Esophagus muscularis mucosa (tissue), 4 donors: ENCODE measurements at regions not wholly inside any gene's neighbourhood (a gene's known extent, or its start where the extent isn't known, plus 50 kb on each side); places are given as distances from the start of the nearest gene placed in this dataset.

Source experiments
- DNase-seq: peaks from one replicate; pipeline ENCODE4 v3.0.0-alpha.2; 2017; ENCODE audit errors: extremely low spot score
- H3K27ac ChIP-seq, 4 donors: fragments of 200-600 bp; sonication (generic); replicated peaks in 1 of 4; 1 replicate in 3 of 4; 2 replicates in 1 of 4; pipeline ENCODE4 v1.5.1; 2016 to 2019; ENCODE audit warnings: mild to moderate bottlenecking in 1 of 4
- H3K27me3 ChIP-seq, 4 donors: fragments of 200-600 bp; sonication (generic); one replicate each; pipeline versions ENCODE4 v1.5.1 to v1.6.0; 2016 to 2019
- H3K36me3 ChIP-seq, 4 donors: fragments of 200-600 bp; sonication (generic); one replicate each; pipeline ENCODE4 v1.5.1; 2016 to 2019
- H3K4me1 ChIP-seq, 4 donors: fragments of 200-600 bp; sonication (generic); one replicate each; pipeline ENCODE4 v1.5.1; 2016 to 2019
- H3K4me3 ChIP-seq, 4 donors: fragments of 200-600 bp; sonication (generic); 1 replicate in 2 of 4; 2 replicates in 2 of 4; pipeline ENCODE4 v1.5.1; 2016 to 2019; ENCODE audit warnings: mild to moderate bottlenecking in 4 of 4, moderate library complexity in 1 of 4
- H3K9me3 ChIP-seq, 4 donors: fragments of 200-600 bp; sonication (generic); 1 replicate in 3 of 4; 2 replicates in 1 of 4; pipeline ENCODE4 v1.5.1; 2016 to 2019
- EP300 ChIP-seq: sonication (generic); formaldehyde crosslinking; IDR thresholded peaks from one replicate; pipeline ENCODE4 v1.6.1; 2017; ENCODE audit warnings: antibody characterized with exemption
- POLR2A ChIP-seq: fragments of 450-650 bp; IDR thresholded peaks from one replicate; pipeline ENCODE4 v1.6.1; 2017; ENCODE audit warnings: antibody characterized with exemption, moderate library complexity, mild to moderate bottlenecking, low read depth
- POLR2AphosphoS5 ChIP-seq, 2 donors: sonication (generic); formaldehyde crosslinking; IDR thresholded peaks; one replicate each; pipeline ENCODE4 v1.6.1; 2017; ENCODE audit warnings: antibody characterized with exemption in 2 of 2
- WGBS: methylation state at CpG from one replicate; pipeline ENCODE4 v1.1.5; 2018; 5-methylcytosine and 5-hydroxymethylcytosine counted together
- intact Hi-C: fragments of 100-400 bp; cut with DNase I; formaldehyde crosslinking; loops from one replicate; pipeline ENCODE4 v1.15.1; 2023
- TF ChIP-seq, protein P1 (sequence below), 3 experiments: fragments of 200-600 bp in 2 of 3; fragments of 450-650 bp in 1 of 3; sonication (generic) in 2 of 3; IDR thresholded peaks; one replicate each; pipeline ENCODE4 v1.5.1; 2017 to 2019; ENCODE audit warnings: antibody characterized with exemption in 3 of 3, mild to moderate bottlenecking in 2 of 3, moderate library complexity in 1 of 3

GRCh38 chr6:90432041-90432775, 135.6 kb upstream of the BACH2 start:
- Histone ChIP-seq H3K4me1 (peaks cover 0 to 6% (median 0%) of the 10 kb centered on the region in 4 donors), H3K27ac (no peak overlapping the region), H3K36me3 (no peaks in the 10 kb centered on the region), H3K9me3 (peaks cover 0 to 20% (median 16%) of the 10 kb centered on the region in 4 donors), H3K27me3 (no peaks in the 10 kb centered on the region), H3K4me3 (no peak overlapping the region)
- no peak for TF ChIP-seq POLR2A
- TF ChIP-seq POLR2AphosphoS5 (IDR thresholded peaks at IDR 0.05) = no peak
- TF ChIP-seq, protein P1, sequence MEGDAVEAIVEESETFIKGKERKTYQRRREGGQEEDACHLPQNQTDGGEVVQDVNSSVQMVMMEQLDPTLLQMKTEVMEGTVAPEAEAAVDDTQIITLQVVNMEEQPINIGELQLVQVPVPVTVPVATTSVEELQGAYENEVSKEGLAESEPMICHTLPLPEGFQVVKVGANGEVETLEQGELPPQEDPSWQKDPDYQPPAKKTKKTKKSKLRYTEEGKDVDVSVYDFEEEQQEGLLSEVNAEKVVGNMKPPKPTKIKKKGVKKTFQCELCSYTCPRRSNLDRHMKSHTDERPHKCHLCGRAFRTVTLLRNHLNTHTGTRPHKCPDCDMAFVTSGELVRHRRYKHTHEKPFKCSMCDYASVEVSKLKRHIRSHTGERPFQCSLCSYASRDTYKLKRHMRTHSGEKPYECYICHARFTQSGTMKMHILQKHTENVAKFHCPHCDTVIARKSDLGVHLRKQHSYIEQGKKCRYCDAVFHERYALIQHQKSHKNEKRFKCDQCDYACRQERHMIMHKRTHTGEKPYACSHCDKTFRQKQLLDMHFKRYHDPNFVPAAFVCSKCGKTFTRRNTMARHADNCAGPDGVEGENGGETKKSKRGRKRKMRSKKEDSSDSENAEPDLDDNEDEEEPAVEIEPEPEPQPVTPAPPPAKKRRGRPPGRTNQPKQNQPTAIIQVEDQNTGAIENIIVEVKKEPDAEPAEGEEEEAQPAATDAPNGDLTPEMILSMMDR (IDR thresholded peaks at IDR 0.05) = no peak
- no peak for TF ChIP-seq EP300
- intact Hi-C loops = no loop called here
- DNase-seq = no peak
- whole genome bisulfite sequencing = 90% methylated on average over 3 of the region's 3 CpGs

GRCh38 chr6:90431576-90431975, 134.9 kb upstream of the BACH2 start:
- H3K27ac ChIP-seq = no peak overlapping the region

GRCh38 chr6:90429713-90430112, 133.1 kb upstream of the BACH2 start:
- DNase-seq = no peak
- Histone ChIP-seq H3K27ac (no peak overlapping the region), H3K9me3 (peaks cover 0 to 20% (median 16%) of the 10 kb centered on the region in 4 donors), H3K27me3 (no peaks in the 10 kb centered on the region), H3K4me3 (no peak overlapping the region), H3K36me3 (no peaks in the 10 kb centered on the region), H3K4me1 (no peaks in the 10 kb centered on the region)
- intact Hi-C loops = no loop called here
- TF ChIP-seq POLR2A (no peak), EP300 (no peak), POLR2AphosphoS5 (IDR thresholded peaks at IDR 0.05) (no peak)
- TF ChIP-seq, protein P1 (IDR thresholded peaks at IDR 0.05) = no peak

More at GRCh38 chr6:90431576-90431975, 134.9 kb upstream of the BACH2 start:
- intact Hi-C loops = no loop called here
- Histone ChIP-seq H3K4me3 (no peak overlapping the region), H3K36me3 (no peaks in the 10 kb centered on the region), H3K9me3 (peaks cover 0 to 20% (median 16%) of the 10 kb centered on the region in 4 donors), H3K27me3 (no peaks in the 10 kb centered on the region), H3K4me1 (peaks cover 0 to 6% (median 0%) of the 10 kb centered on the region in 4 donors)
- TF ChIP-seq POLR2AphosphoS5 (IDR thresholded peaks at IDR 0.05) = no peak
- DNase-seq = no peak

- intact Hi-C loops = no loop called here
- no peak for DNase-seq
- Histone ChIP-seq H3K27me3 (no peaks in the 10 kb centered on the region), H3K27ac (no peak overlapping the region), H3K4me1 (no peaks in the 10 kb centered on the region), H3K9me3 (peaks cover 0 to 20% (median 16%) of the 10 kb centered on the region in 4 donors), H3K36me3 (no peaks in the 10 kb centered on the region), H3K4me3 (no peak overlapping the region)
- WGBS = 85% methylated on average over 1 of the region's 1 CpG
- TF ChIP-seq POLR2A = no peak
- TF ChIP-seq POLR2AphosphoS5 (IDR thresholded peaks at IDR 0.05) = no peak
- TF ChIP-seq EP300 = no peak
- TF ChIP-seq, protein P1 (IDR thresholded peaks at IDR 0.05) = no peak
Measured at GRCh38 chr6:90428514-90428913, 131.9 kb upstream of the BACH2 start.

GRCh38 chr6:90425161-90425641, 128.6 kb upstream of the BACH2 start:
- no peak overlapping the region for H3K4me3 ChIP-seq
- no peaks in the 10 kb centered on the region for H3K36me3 ChIP-seq
- intact Hi-C loops = no loop called here
- TF ChIP-seq POLR2AphosphoS5 (IDR thresholded peaks at IDR 0.05) = no peak
- no peak for TF ChIP-seq EP300
- no peak for TF ChIP-seq POLR2A
- TF ChIP-seq, protein P1 (IDR thresholded peaks at IDR 0.05) = no peak
- WGBS = 85% methylated on average over 5 of the region's 5 CpGs
- no peaks in the 10 kb centered on the region for H3K4me1 ChIP-seq
- no peak overlapping the region for H3K27ac ChIP-seq
- no peak for DNase-seq
- peaks cover 0 to 17% (median 15%) of the 10 kb centered on the region in 4 donors for H3K9me3 ChIP-seq
- H3K27me3 ChIP-seq = no peaks in the 10 kb centered on the region
